Thyroid gland (tissue), 4 donors: ENCODE measurements at regions not wholly inside any gene's neighbourhood (a gene's known extent, or its start where the extent isn't known, plus 50 kb on each side); places are given as distances from the start of the nearest gene placed in this dataset.

Experiments used
- DNase-seq, 2 donors: peaks; one replicate each; pipeline ENCODE4 v3.0.0-alpha.2; 2019
- H3K27ac ChIP-seq, 3 donors: fragments of 200-600 bp; sonication (generic); 1 replicate in 2 of 3; 2 replicates in 1 of 3; pipeline ENCODE4 v1.5.1; 2016 to 2019; ENCODE audit warnings: mild to moderate bottlenecking in 1 of 3, moderate library complexity in 1 of 3
- H3K27me3 ChIP-seq: fragments of 200-600 bp; sonication (generic); one replicate; pipeline ENCODE4 v1.5.1; 2019
- H3K36me3 ChIP-seq, 2 donors: fragments of 200-600 bp; sonication (generic); one replicate each; pipeline ENCODE4 v1.5.1; 2016 to 2019
- H3K4me1 ChIP-seq, 2 donors: fragments of 200-600 bp; sonication (generic); one replicate each; pipeline ENCODE4 v1.5.1; 2017 to 2019
- H3K4me3 ChIP-seq, 3 donors: fragments of 200-600 bp; sonication (generic); replicated peaks in 1 of 3; 1 replicate in 2 of 3; 2 replicates in 1 of 3; pipeline ENCODE4 v1.5.1; 2016; ENCODE audit warnings: mild to moderate bottlenecking in 1 of 3
- H3K9me3 ChIP-seq: fragments of 200-600 bp; sonication (generic); one replicate; pipeline ENCODE4 v1.5.1; 2017
- CTCF ChIP-seq, 6 experiments: fragments of 200-600 bp in 3 of 6; fragments of 450-650 bp in 3 of 6; sonication (generic) in 3 of 6; IDR thresholded peaks; one replicate each; pipeline ENCODE4 v1.5.1; 2016 to 2019; ENCODE audit warnings: antibody characterized with exemption in 6 of 6, mild to moderate bottlenecking in 2 of 6, inconsistent platforms in 1 of 6, moderate library complexity in 1 of 6
- POLR2A ChIP-seq, 2 donors: fragments of 450-650 bp; IDR thresholded peaks; one replicate each; pipeline ENCODE4 v1.6.1; 2017; ENCODE audit warnings: antibody characterized with exemption in 2 of 2, mild to moderate bottlenecking in 2 of 2, moderate library complexity in 1 of 2
- WGBS, 2 donors: methylation state at CpG; one replicate each; pipeline ENCODE4 v1.1.5; 2017; 5-methylcytosine and 5-hydroxymethylcytosine counted together
- intact Hi-C: fragments of 100-400 bp; cut with DNase I; formaldehyde crosslinking; loops from one replicate; pipeline ENCODE4 v1.15.1; 2023

- TF ChIP-seq CTCF (IDR thresholded peaks at IDR 0.05) (no peak), POLR2A (IDR thresholded peaks at IDR 0.05) (no peak)
- DNase-seq = no peak
- no peaks in the 10 kb centered on the region for H3K27me3 ChIP-seq
- H3K4me1 ChIP-seq = no peaks in the 10 kb centered on the region
- no peaks in the 10 kb centered on the region for H3K36me3 ChIP-seq
- no peaks in the 10 kb centered on the region for H3K9me3 ChIP-seq
- H3K27ac ChIP-seq = no peak overlapping the region
- intact Hi-C loops = no loop called here
- WGBS, 2 donors = 71 to 83% methylated on average over 7 of the region's 7 CpGs
- no peak overlapping the region for H3K4me3 ChIP-seq
Measured at GRCh38 chr1:218705911-218706893, 361.1 kb downstream of the TGFB2 start.

GRCh38 chr1:218711001-218711400, 365.9 kb downstream of the TGFB2 start:
- 88 to 92% methylated on average over 1 of the region's 1 CpG for WGBS, 2 donors
- Histone ChIP-seq H3K27me3 (no peaks in the 10 kb centered on the region), H3K4me1 (no peaks in the 10 kb centered on the region), H3K4me3 (no peak overlapping the region), H3K27ac (no peak overlapping the region), H3K9me3 (no peaks in the 10 kb centered on the region), H3K36me3 (no peaks in the 10 kb centered on the region)
- no peak for DNase-seq
- intact Hi-C loops = no loop called here
- TF ChIP-seq CTCF (IDR thresholded peaks at IDR 0.05) (no peak), POLR2A (IDR thresholded peaks at IDR 0.05) (no peak)

- intact Hi-C loops = no loop called here
- TF ChIP-seq CTCF (IDR thresholded peaks at IDR 0.05) (no peak), POLR2A (IDR thresholded peaks at IDR 0.05) (no peak)
- no peaks in the 10 kb centered on the region for H3K4me1 ChIP-seq
- no peaks in the 10 kb centered on the region for H3K27me3 ChIP-seq
- H3K9me3 ChIP-seq = no peaks in the 10 kb centered on the region
- 86 to 88% methylated on average over 9 of the region's 9 CpGs for WGBS, 2 donors
- no peaks in the 10 kb centered on the region for H3K36me3 ChIP-seq
- no peak for DNase-seq
- H3K27ac ChIP-seq = no peak overlapping the region
- no peak overlapping the region for H3K4me3 ChIP-seq
Measured at GRCh38 chr1:218711884-218712674, 366.9 kb downstream of the TGFB2 start.

GRCh38 chr1:218712677-218713076, 367.5 kb downstream of the TGFB2 start:
- no peaks in the 10 kb centered on the region for H3K4me1 ChIP-seq
- H3K27me3 ChIP-seq = no peaks in the 10 kb centered on the region
- TF ChIP-seq POLR2A (IDR thresholded peaks at IDR 0.05) (no peak), CTCF (IDR thresholded peaks at IDR 0.05) (no peak)
- H3K36me3 ChIP-seq = no peaks in the 10 kb centered on the region
- 86 to 87% methylated on average over 5 of the region's 5 CpGs for WGBS, 2 donors
- no peak for DNase-seq
- no peaks in the 10 kb centered on the region for H3K9me3 ChIP-seq
- no peak overlapping the region for H3K27ac ChIP-seq
- H3K4me3 ChIP-seq = no peak overlapping the region
- intact Hi-C loops = no loop called here
